Motor neuron (in vitro differentiated cells): ENCODE measurements at regions not wholly inside any gene's neighbourhood (a gene's known extent, or its start where the extent isn't known, plus 50 kb on each side); places are given as distances from the start of the nearest gene placed in this dataset.

Source experiments
- ATAC-seq, 8 experiments: fragments of 200-7000 bp; cut with Tn5 transposase; replicated peaks in 6 of 8; 2 replicates each; pipeline ENCODE4 v1.8.0; 2021; ENCODE audit warnings: mild to moderate bottlenecking in 8 of 8, moderate library complexity in 8 of 8
- H3K27ac ChIP-seq, 2 donors: fragments of 250-450 bp; sonication (Bioruptor Pico); 2 replicates each; pipeline ENCODE4 v1.9.0; 2021; ENCODE audit warnings: antibody characterized with exemption in 2 of 2, mild to moderate bottlenecking in 2 of 2, moderate library complexity in 1 of 2
- H3K4me1 ChIP-seq, 2 donors: fragments of 250-450 bp; sonication (Bioruptor Pico); replicated peaks in 1 of 2; 2 replicates each; pipeline ENCODE4 v1.6.1; 2021; ENCODE audit warnings: antibody characterized with exemption in 2 of 2, mild to moderate bottlenecking in 2 of 2, moderate library complexity in 1 of 2
- H3K4me3 ChIP-seq, 5 donors: fragments of 250-450 bp; sonication (Bioruptor Pico); 2 replicates each; pipeline ENCODE4 v1.9.0; 2021; ENCODE audit warnings: antibody characterized with exemption in 5 of 5, mild to moderate bottlenecking in 5 of 5, moderate library complexity in 4 of 5
- WGBS, 10 experiments: fragments of 450-650 bp; shearing (Covaris generic); methylation state at CpG; one replicate each; pipeline ENCODE4 v1.0.0; 2022; 5-methylcytosine and 5-hydroxymethylcytosine counted together
- in situ Hi-C, 9 experiments: fragments of 400-800 bp; cut with MboI; loops; one replicate each; pipeline ENCODE4 v1.15.0; 2021; ENCODE audit warnings: low sequenced_read_pairs in 9 of 9, low pct_unique_long_range_greater_than_20kb in 2 of 9; ENCODE audit not compliant: unreplicated experiment in 9 of 9

- 15 to 100% (median 91%) methylated on average over 2 to 4 of the region's 4 CpGs for WGBS, 10 experiments
- no peak overlapping the region for H3K4me3 ChIP-seq
- in situ Hi-C loops: no loop called here
- ATAC-seq: no peak
- H3K4me1 ChIP-seq: no peaks in the 10 kb centered on the region
- no peak overlapping the region for H3K27ac ChIP-seq
These were observed 698.3 kb downstream of the MAT2B start for GRCh38 chr5:164203581-164204225.

- no peaks in the 10 kb centered on the region for H3K4me1 ChIP-seq
- no peak overlapping the region for H3K27ac ChIP-seq
- WGBS, 10 experiments: 0 to 100% (median 85%) methylated on average over 1 to 4 of the region's 4 CpGs
- in situ Hi-C loops: no loop called here
- H3K4me3 ChIP-seq: no peak overlapping the region
- no peak for ATAC-seq
These were observed 699.0 kb downstream of the MAT2B start for GRCh38 chr5:164204338-164204946.

- Histone ChIP-seq H3K27ac (no peak overlapping the region), H3K4me1 (peaks cover 0 to 7% of the 10 kb centered on the region in 2 donors), H3K4me3 (no peak overlapping the region)
- WGBS, 10 experiments: 0 to 100% (median 84%) methylated on average over 1 to 2 of the region's 2 CpGs; no CpG with 5 or more reads in 3 of the 10 experiments
- no peak for ATAC-seq
- in situ Hi-C loops: no loop called here
These were observed 700.8 kb downstream of the MAT2B start for GRCh38 chr5:164206196-164206595.

GRCh38 chr5:164207646-164208045, 702.2 kb downstream of the MAT2B start:
- WGBS, 10 experiments: 13 to 100% (median 82%) methylated on average over 1 to 3 of the region's 3 CpGs; no CpG with 5 or more reads in 2 of the 10 experiments
- in situ Hi-C loops: no loop called here

GRCh38 chr5:164210491-164210890, 705.1 kb downstream of the MAT2B start:
- no peak overlapping the region for H3K4me3 ChIP-seq
- 0 to 100% (median 88%) methylated on average over 1 to 3 of the region's 3 CpGs for WGBS, 10 experiments
- no peak for ATAC-seq
- peaks cover 0 to 35% of the 10 kb centered on the region in 2 donors for H3K4me1 ChIP-seq
- H3K27ac ChIP-seq: no peak overlapping the region
- in situ Hi-C loops: no loop called here

More at GRCh38 chr5:164207646-164208045, 702.2 kb downstream of the MAT2B start:
- Histone ChIP-seq H3K27ac (no peak overlapping the region), H3K4me3 (no peak overlapping the region), H3K4me1 (peaks cover 0 to 17% of the 10 kb centered on the region in 2 donors)
- ATAC-seq: no peak

GRCh38 chr5:164214698-164215097, 709.3 kb downstream of the MAT2B start:
- Histone ChIP-seq H3K27ac (no peak overlapping the region), H3K4me1 (peaks cover 0 to 35% of the 10 kb centered on the region in 2 donors), H3K4me3 (no peak overlapping the region)
- WGBS, 10 experiments: 0 to 100% (median 75%) methylated on average over 1 of the region's 1 CpG
- in situ Hi-C loops: no loop called here
- ATAC-seq: no peak

GRCh38 chr5:164217464-164217863, 712.0 kb downstream of the MAT2B start:
- in situ Hi-C loops: no loop called here
- ATAC-seq: no peak
- Histone ChIP-seq H3K27ac (no peak overlapping the region), H3K4me3 (no peak overlapping the region), H3K4me1 (peaks cover 0 to 19% of the 10 kb centered on the region in 2 donors)
- 0 to 89% (median 67%) methylated on average over 1 of the region's 1 CpG; no CpG with 5 or more reads in 1 of the 10 experiments for WGBS, 10 experiments

GRCh38 chr5:164220522-164220921, 715.1 kb downstream of the MAT2B start:
- no peaks in the 10 kb centered on the region for H3K4me1 ChIP-seq
- ATAC-seq: peak in 2 of 8 experiments; percentile 47 to 57
- in situ Hi-C loops: no loop called here
- no peak overlapping the region for H3K27ac ChIP-seq
- no peak overlapping the region for H3K4me3 ChIP-seq

- Histone ChIP-seq H3K4me3 (no peak overlapping the region), H3K4me1 (no peaks in the 10 kb centered on the region), H3K27ac (no peak overlapping the region)
- ATAC-seq: no peak
- 0 to 100% (median 61%) methylated on average over 1 to 2 of the region's 2 CpGs; no CpG with 5 or more reads in 2 of the 10 experiments for WGBS, 10 experiments
- in situ Hi-C loops: no loop called here
These were observed 718.8 kb downstream of the MAT2B start for GRCh38 chr5:164224236-164224635.

GRCh38 chr5:164224772-164225171, 719.4 kb downstream of the MAT2B start:
- H3K4me1 ChIP-seq: no peaks in the 10 kb centered on the region
- H3K4me3 ChIP-seq: no peak overlapping the region
- H3K27ac ChIP-seq: no peak overlapping the region
- 7 to 100% (median 77%) methylated on average over 1 to 2 of the region's 2 CpGs; no CpG with 5 or more reads in 4 of the 10 experiments for WGBS, 10 experiments
- in situ Hi-C loops: no loop called here
- no peak for ATAC-seq

- in situ Hi-C loops: no loop called here
- no peak for ATAC-seq
- WGBS, 10 experiments: 0 to 100% (median 63%) methylated on average over 1 of the region's 1 CpG; no CpG with 5 or more reads in 5 of the 10 experiments
- no peaks in the 10 kb centered on the region for H3K4me1 ChIP-seq
- no peak overlapping the region for H3K4me3 ChIP-seq
- H3K27ac ChIP-seq: no peak overlapping the region
These were observed 724.9 kb downstream of the MAT2B start for GRCh38 chr5:164230341-164230740.

- no peak overlapping the region for H3K4me3 ChIP-seq
- no peak overlapping the region for H3K27ac ChIP-seq
- no peak for ATAC-seq
- no peaks in the 10 kb centered on the region for H3K4me1 ChIP-seq
- WGBS, 10 experiments: 0 to 100% (median 81%) methylated on average over 1 to 2 of the region's 2 CpGs; no CpG with 5 or more reads in 1 of the 10 experiments
- in situ Hi-C loops: no loop called here
These were observed 728.4 kb downstream of the MAT2B start for GRCh38 chr5:164233791-164234190.

GRCh38 chr5:164234321-164234720, 728.9 kb downstream of the MAT2B start:
- ATAC-seq: no peak
- Histone ChIP-seq H3K27ac (no peak overlapping the region), H3K4me3 (no peak overlapping the region), H3K4me1 (no peaks in the 10 kb centered on the region)
- in situ Hi-C loops: no loop called here
